HFF-Myc (cell line): ENCODE measurements at regions not wholly inside any gene's neighbourhood (a gene's known extent, or its start where the extent isn't known, plus 50 kb on each side); places are given as distances from the start of the nearest gene placed in this dataset.

Source experiments
- DNase-seq: peaks from one replicate; pipeline ENCODE4 v3.0.0-alpha.2; 2011; ENCODE audit warnings: low read depth; ENCODE audit errors: extremely low read depth
- H3K4me3 ChIP-seq: replicated peaks from 2 replicates; pipeline ENCODE4 v1.5.1; 2011; ENCODE audit warnings: low read depth, mild to moderate bottlenecking, control low read depth, low read length
- CTCF ChIP-seq: IDR thresholded peaks from 2 replicates; pipeline ENCODE4 v1.5.1; 2012; ENCODE audit warnings: mild to moderate bottlenecking, low read depth, low read length, control low read depth; ENCODE audit errors: missing control alignments

- DNase-seq: no peak
- no peak overlapping the region for H3K4me3 ChIP-seq
- no peak for TF ChIP-seq CTCF
These were observed 67.1 kb upstream of the CLINT1 start for GRCh38 chr5:157925786-157926671.

DNA sequence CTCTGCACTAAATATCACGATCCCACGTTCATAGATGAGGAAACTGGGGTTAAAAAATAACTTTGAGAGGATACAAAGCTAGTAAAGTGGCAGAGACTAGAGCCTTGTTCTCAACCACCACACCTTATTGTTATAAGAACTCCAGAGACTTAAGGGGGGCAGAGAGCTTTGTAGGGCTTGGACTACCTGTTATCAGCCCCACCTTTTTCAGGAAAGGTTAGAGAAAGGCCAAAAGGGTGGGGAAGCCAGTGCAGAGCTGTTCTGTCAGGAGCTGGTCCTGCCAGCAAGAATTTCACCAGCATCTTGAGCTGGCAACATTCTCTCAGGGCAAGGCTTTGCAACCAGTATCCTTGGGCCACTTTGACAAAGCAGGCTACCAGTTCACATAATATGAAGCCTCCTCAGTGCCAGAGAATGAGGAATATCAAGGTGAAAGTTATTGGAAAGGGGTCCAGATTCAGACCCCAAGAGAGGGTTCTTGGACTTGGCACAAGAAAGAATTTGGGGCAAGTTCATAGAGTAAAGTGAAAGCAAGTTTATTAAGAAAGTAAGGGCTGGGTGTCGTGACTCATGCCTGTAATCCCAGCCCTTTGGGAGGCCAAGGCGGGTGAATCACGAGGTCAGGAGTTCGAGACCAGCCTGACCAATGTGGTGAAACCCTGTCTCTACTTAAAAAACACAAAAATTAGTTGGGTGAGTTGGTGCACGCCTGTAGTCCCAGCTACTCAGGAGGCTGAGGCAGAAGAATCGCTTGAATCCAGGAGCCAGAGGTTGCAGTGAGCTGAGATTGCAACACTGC lies 66.2 kb upstream of the CLINT1 start:
- no peak for DNase-seq
- TF ChIP-seq CTCF: no peak
- no peak overlapping the region for H3K4me3 ChIP-seq

DNA sequence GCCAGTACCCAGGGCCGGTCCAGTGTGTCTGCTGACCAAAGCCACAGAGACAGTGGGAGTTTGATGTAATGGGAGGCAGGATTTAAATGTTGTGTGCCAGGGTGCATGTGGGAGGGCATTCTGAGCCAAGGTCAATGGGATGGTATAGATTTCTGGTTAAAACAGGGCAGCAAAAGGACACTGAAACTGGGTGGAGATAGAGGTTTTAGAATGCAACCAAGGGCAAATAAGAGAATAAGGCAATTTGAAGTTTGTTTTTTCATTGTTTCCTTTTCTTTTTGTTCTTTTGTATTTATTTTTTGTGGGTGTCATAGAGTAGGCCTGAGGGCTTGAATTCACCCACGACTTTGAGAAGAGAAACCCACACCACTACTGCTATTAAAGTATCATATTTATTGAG lies 65.5 kb upstream of the CLINT1 start:
- H3K4me3 ChIP-seq: no peak overlapping the region
- no peak for TF ChIP-seq CTCF
- no peak for DNase-seq

- TF ChIP-seq CTCF: no peak
- no peak overlapping the region for H3K4me3 ChIP-seq
- no peak for DNase-seq
These were observed 64.8 kb upstream of the CLINT1 start for GRCh38 chr5:157923765-157924164.

GRCh38 chr5:157922026-157922425 lies 63.1 kb upstream of the CLINT1 start:
- H3K4me3 ChIP-seq: no peak overlapping the region
- TF ChIP-seq CTCF: no peak
- DNase-seq: no peak

- no peak for TF ChIP-seq CTCF
- DNase-seq: no peak
These were observed 61.9 kb upstream of the CLINT1 start for GRCh38 chr5:157920828-157921170.

More at GRCh38 chr5:157920828-157921170, 61.9 kb upstream of the CLINT1 start:
- no peak overlapping the region for H3K4me3 ChIP-seq
